Activated T-helper 2 cell treated with anti-CD3 and anti-CD28 coated beads, Interferon-gamma antibody, Interleukin-2, Interleukin-4, amounts not matched to agents 10 μg/mL and 5 μg/mL and 100 μg/mL, durations not matched to agents 14 hours and 24 hours and 36 hours (primary cell): ENCODE measurements at regions not wholly inside any gene's neighbourhood (a gene's known extent, or its start where the extent isn't known, plus 50 kb on each side); places are given as distances from the start of the nearest gene placed in this dataset.

ENCODE experiments used
- DNase-seq: peaks from one replicate; pipeline ENCODE4 v3.0.0; 2021; ENCODE audit warnings: low spot score
- H3K27ac Mint-ChIP-seq: one replicate; pipeline ENCODE4 v1.8.0; 2021; ENCODE audit warnings: mixed read lengths
- H3K27me3 Mint-ChIP-seq: one replicate; pipeline ENCODE4 v1.8.0; 2021; ENCODE audit warnings: low read depth, mixed read lengths
- H3K36me3 Mint-ChIP-seq: one replicate; pipeline ENCODE4 v1.8.0; 2021; ENCODE audit warnings: low read depth, mixed read lengths
- H3K4me1 Mint-ChIP-seq: one replicate; pipeline ENCODE4 v1.8.0; 2021; ENCODE audit warnings: low read depth, mixed read lengths
- H3K4me3 Mint-ChIP-seq: one replicate; pipeline ENCODE4 v1.8.0; 2021; ENCODE audit warnings: low read depth, mild to moderate bottlenecking, moderate library complexity, mixed read lengths
- H3K9me3 Mint-ChIP-seq: one replicate; pipeline ENCODE4 v1.8.0; 2021; ENCODE audit warnings: mixed read lengths
- intact Hi-C: fragments of 100-400 bp; cut with micrococcal nuclease; formaldehyde crosslinking; loops from one replicate; pipeline ENCODE4 v1.15.1; 2023

GRCh38 chr10:25661632-25662031, 272.4 kb upstream of the MYO3A start:
- Mint-ChIP-seq H3K9me3 (no peaks in the 10 kb centered on the region), H3K27me3 (no peaks in the 10 kb centered on the region), H3K36me3 (no peaks in the 10 kb centered on the region), H3K27ac (no peak overlapping the region), H3K4me1 (no peaks in the 10 kb centered on the region), H3K4me3 (no peak overlapping the region)
- intact Hi-C loops = no loop called here
- no peak for DNase-seq

- DNase-seq = no peak
- Mint-ChIP-seq H3K4me3 (no peak overlapping the region), H3K9me3 (no peaks in the 10 kb centered on the region), H3K27ac (no peak overlapping the region), H3K36me3 (no peaks in the 10 kb centered on the region), H3K27me3 (no peaks in the 10 kb centered on the region), H3K4me1 (no peaks in the 10 kb centered on the region)
- intact Hi-C loops = no loop called here
Measured at GRCh38 chr10:25666276-25666675, 267.8 kb upstream of the MYO3A start.

GRCh38 chr10:25675204-25675603, 258.8 kb upstream of the MYO3A start:
- H3K4me3 Mint-ChIP-seq = no peak overlapping the region
- H3K27me3 Mint-ChIP-seq = no peaks in the 10 kb centered on the region
- no peak overlapping the region for H3K27ac Mint-ChIP-seq
- H3K9me3 Mint-ChIP-seq = no peaks in the 10 kb centered on the region
- no peak for DNase-seq
- no peaks in the 10 kb centered on the region for H3K4me1 Mint-ChIP-seq
- intact Hi-C loops = no loop called here
- H3K36me3 Mint-ChIP-seq = no peaks in the 10 kb centered on the region

GRCh38 chr10:25675615-25676014, 258.4 kb upstream of the MYO3A start:
- no peak for DNase-seq
- Mint-ChIP-seq H3K27ac (no peak overlapping the region), H3K4me3 (no peak overlapping the region), H3K27me3 (no peaks in the 10 kb centered on the region), H3K4me1 (no peaks in the 10 kb centered on the region), H3K9me3 (no peaks in the 10 kb centered on the region), H3K36me3 (no peaks in the 10 kb centered on the region)
- intact Hi-C loops = no loop called here

GRCh38 chr10:25678220-25678619, 255.8 kb upstream of the MYO3A start:
- H3K4me1 Mint-ChIP-seq = no peaks in the 10 kb centered on the region

GRCh38 chr10:25678666-25679065, 255.4 kb upstream of the MYO3A start:
- no peaks in the 10 kb centered on the region for H3K36me3 Mint-ChIP-seq
- H3K9me3 Mint-ChIP-seq = no peaks in the 10 kb centered on the region
- no peak for DNase-seq
- intact Hi-C loops = no loop called here
- no peak overlapping the region for H3K4me3 Mint-ChIP-seq
- no peak overlapping the region for H3K27ac Mint-ChIP-seq
- H3K27me3 Mint-ChIP-seq = no peaks in the 10 kb centered on the region
- no peaks in the 10 kb centered on the region for H3K4me1 Mint-ChIP-seq

More at GRCh38 chr10:25678220-25678619, 255.8 kb upstream of the MYO3A start:
- no peak overlapping the region for H3K27ac Mint-ChIP-seq
- intact Hi-C loops = no loop called here
- no peaks in the 10 kb centered on the region for H3K9me3 Mint-ChIP-seq
- no peaks in the 10 kb centered on the region for H3K27me3 Mint-ChIP-seq
- no peak overlapping the region for H3K4me3 Mint-ChIP-seq
- H3K36me3 Mint-ChIP-seq = no peaks in the 10 kb centered on the region
- no peak for DNase-seq

GRCh38 chr10:25682203-25682851, 251.7 kb upstream of the MYO3A start:
- intact Hi-C loops = no loop called here
- Mint-ChIP-seq H3K27ac (no peak overlapping the region), H3K36me3 (no peaks in the 10 kb centered on the region), H3K4me1 (no peaks in the 10 kb centered on the region), H3K9me3 (no peaks in the 10 kb centered on the region), H3K27me3 (no peaks in the 10 kb centered on the region), H3K4me3 (no peak overlapping the region)
- DNase-seq = no peak

- H3K9me3 Mint-ChIP-seq = no peaks in the 10 kb centered on the region
- intact Hi-C loops = no loop called here
- H3K27ac Mint-ChIP-seq = no peak overlapping the region
- no peak overlapping the region for H3K4me3 Mint-ChIP-seq
- H3K36me3 Mint-ChIP-seq = no peaks in the 10 kb centered on the region
- no peaks in the 10 kb centered on the region for H3K27me3 Mint-ChIP-seq
- H3K4me1 Mint-ChIP-seq = no peaks in the 10 kb centered on the region
- DNase-seq = no peak
Measured at GRCh38 chr10:25683344-25683743, 250.7 kb upstream of the MYO3A start.

GRCh38 chr10:25687521-25687920, 246.5 kb upstream of the MYO3A start:
- Mint-ChIP-seq H3K4me1 (no peaks in the 10 kb centered on the region), H3K36me3 (no peaks in the 10 kb centered on the region), H3K4me3 (no peak overlapping the region)

GRCh38 chr10:25689346-25690100, 244.5 kb upstream of the MYO3A start:
- no peak overlapping the region for H3K27ac Mint-ChIP-seq
- no peak for DNase-seq
- intact Hi-C loops = no loop called here
- no peak overlapping the region for H3K4me3 Mint-ChIP-seq
- no peaks in the 10 kb centered on the region for H3K27me3 Mint-ChIP-seq
- H3K4me1 Mint-ChIP-seq = no peaks in the 10 kb centered on the region
- H3K9me3 Mint-ChIP-seq = no peaks in the 10 kb centered on the region
- H3K36me3 Mint-ChIP-seq = no peaks in the 10 kb centered on the region

More at GRCh38 chr10:25687521-25687920, 246.5 kb upstream of the MYO3A start:
- Mint-ChIP-seq H3K27me3 (no peaks in the 10 kb centered on the region), H3K27ac (no peak overlapping the region), H3K9me3 (no peaks in the 10 kb centered on the region)
- intact Hi-C loops = no loop called here
- no peak for DNase-seq

- no peak overlapping the region for H3K4me3 Mint-ChIP-seq
Measured at GRCh38 chr10:25692761-25693160, 241.3 kb upstream of the MYO3A start.

GRCh38 chr10:25694206-25694933, 239.7 kb upstream of the MYO3A start:
- no peaks in the 10 kb centered on the region for H3K4me1 Mint-ChIP-seq
- no peak overlapping the region for H3K27ac Mint-ChIP-seq
- H3K9me3 Mint-ChIP-seq = no peaks in the 10 kb centered on the region
- H3K36me3 Mint-ChIP-seq = no peaks in the 10 kb centered on the region
- no peak overlapping the region for H3K4me3 Mint-ChIP-seq
- intact Hi-C loops = no loop called here
- DNase-seq = no peak
- no peaks in the 10 kb centered on the region for H3K27me3 Mint-ChIP-seq

More at GRCh38 chr10:25692761-25693160, 241.3 kb upstream of the MYO3A start:
- no peaks in the 10 kb centered on the region for H3K4me1 Mint-ChIP-seq
- no peaks in the 10 kb centered on the region for H3K27me3 Mint-ChIP-seq
- no peak overlapping the region for H3K27ac Mint-ChIP-seq
- H3K36me3 Mint-ChIP-seq = no peaks in the 10 kb centered on the region
- DNase-seq = no peak
- intact Hi-C loops = no loop called here
- H3K9me3 Mint-ChIP-seq = no peaks in the 10 kb centered on the region

GRCh38 chr10:25694971-25695370, 239.1 kb upstream of the MYO3A start:
- no peaks in the 10 kb centered on the region for H3K36me3 Mint-ChIP-seq
- no peaks in the 10 kb centered on the region for H3K4me1 Mint-ChIP-seq
- no peaks in the 10 kb centered on the region for H3K27me3 Mint-ChIP-seq
- intact Hi-C loops = no loop called here
- no peak for DNase-seq
- no peaks in the 10 kb centered on the region for H3K9me3 Mint-ChIP-seq
- no peak overlapping the region for H3K4me3 Mint-ChIP-seq
- no peak overlapping the region for H3K27ac Mint-ChIP-seq
